IMR-90 (cell line): ENCODE measurements at regions not wholly inside any gene's neighbourhood (a gene's known extent, or its start where the extent isn't known, plus 50 kb on each side); places are given as distances from the start of the nearest gene placed in this dataset.

Source experiments
- BHLHE40 ChIP-seq: fragments of 150-350 bp; IDR thresholded peaks from 2 replicates; pipeline ENCODE4 v1.6.1; 2016; ENCODE audit warnings: mild to moderate bottlenecking, low read depth, low read length
- CEBPB ChIP-seq: IDR thresholded peaks from 2 replicates; pipeline ENCODE4 v1.6.1; 2012; ENCODE audit warnings: low read depth, low read length, improper control_type of control experiment
- CTCF ChIP-seq: conservative IDR thresholded peaks from 2 replicates; pipeline ENCODE4 v1.5.1; 2012; ENCODE audit warnings: mild to moderate bottlenecking, low read depth, low read length, improper control_type of control experiment
- ELK1 ChIP-seq: fragments of 150-350 bp; IDR thresholded peaks from 2 replicates; pipeline ENCODE4 v1.6.1; 2016; ENCODE audit warnings: low read depth, mild to moderate bottlenecking, low read length, moderate library complexity, borderline replicate concordance
- MAFK ChIP-seq: IDR thresholded peaks from 2 replicates; pipeline ENCODE4 v1.6.1; 2012; ENCODE audit warnings: low read depth, low read length, improper control_type of control experiment
- MAZ ChIP-seq: IDR thresholded peaks from 2 replicates; pipeline ENCODE4 v1.6.1; 2012; ENCODE audit warnings: low read depth, mild to moderate bottlenecking, low read length, improper control_type of control experiment, moderate library complexity, borderline replicate concordance
- NFE2L2 ChIP-seq: fragments of 150-350 bp; IDR thresholded peaks from 2 replicates; pipeline ENCODE4 v1.6.1; 2016; ENCODE audit warnings: low read depth, mild to moderate bottlenecking, low read length
- POLR2A ChIP-seq: IDR thresholded peaks from 2 replicates; pipeline ENCODE4 v1.6.1; 2012; ENCODE audit warnings: mild to moderate bottlenecking, low read depth, low read length
- RAD21 ChIP-seq: IDR thresholded peaks from 2 replicates; pipeline ENCODE4 v1.6.1; 2012; ENCODE audit warnings: low read length, improper control_type of control experiment
- RFX5 ChIP-seq: IDR thresholded peaks from 2 replicates; pipeline ENCODE4 v1.8.0; 2012; ENCODE audit warnings: low read depth, mild to moderate bottlenecking, low read length, moderate library complexity
- SMC3 ChIP-seq: fragments of 150-350 bp; IDR thresholded peaks from 2 replicates; pipeline ENCODE4 v1.6.1; 2016; ENCODE audit warnings: low read depth, mild to moderate bottlenecking, antibody characterized with exemption, low read length, moderate library complexity
- TF ChIP-seq, protein P1 (sequence below): fragments of 150-350 bp; IDR thresholded peaks from 2 replicates; pipeline ENCODE4 v1.6.1; 2017; ENCODE audit warnings: mild to moderate bottlenecking, antibody characterized with exemption, low read length, low read depth

- TF ChIP-seq SMC3 (no peak), CTCF (no peak), POLR2A (no peak), MAFK (no peak), RFX5 (no peak), RAD21 (no peak), CEBPB (no peak), NFE2L2 (no peak), BHLHE40 (no peak), MAZ (no peak), ELK1 (no peak)
- TF ChIP-seq, protein P1, sequence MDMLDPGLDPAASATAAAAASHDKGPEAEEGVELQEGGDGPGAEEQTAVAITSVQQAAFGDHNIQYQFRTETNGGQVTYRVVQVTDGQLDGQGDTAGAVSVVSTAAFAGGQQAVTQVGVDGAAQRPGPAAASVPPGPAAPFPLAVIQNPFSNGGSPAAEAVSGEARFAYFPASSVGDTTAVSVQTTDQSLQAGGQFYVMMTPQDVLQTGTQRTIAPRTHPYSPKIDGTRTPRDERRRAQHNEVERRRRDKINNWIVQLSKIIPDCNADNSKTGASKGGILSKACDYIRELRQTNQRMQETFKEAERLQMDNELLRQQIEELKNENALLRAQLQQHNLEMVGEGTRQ, result no peak
Measured at GRCh38 chr10:33600381-33600780, 265.9 kb upstream of the NRP1 start.
